Vagina (tissue), 2 donors: ENCODE measurements at regions not wholly inside any gene's neighbourhood (a gene's known extent, or its start where the extent isn't known, plus 50 kb on each side); places are given as distances from the start of the nearest gene placed in this dataset.

Experiments
- CTCF ChIP-seq, 3 experiments: fragments of 450-650 bp in 2 of 3; fragments of 200-600 bp in 1 of 3; sonication (generic) in 1 of 3; IDR thresholded peaks; one replicate each; pipeline ENCODE4 v1.5.1; 2017 to 2019; ENCODE audit warnings: antibody characterized with exemption in 3 of 3, mild to moderate bottlenecking in 2 of 3, moderate library complexity in 2 of 3
- POLR2A ChIP-seq, 2 donors: fragments of 450-650 bp; IDR thresholded peaks; one replicate each; pipeline ENCODE4 v1.6.1; 2017; ENCODE audit warnings: antibody characterized with exemption in 2 of 2, mild to moderate bottlenecking in 2 of 2, moderate library complexity in 2 of 2
- POLR2AphosphoS5 ChIP-seq, 2 donors: sonication (generic); formaldehyde crosslinking; IDR thresholded peaks; one replicate each; pipeline ENCODE4 v1.9.0; 2017; ENCODE audit warnings: antibody characterized with exemption in 2 of 2, mild to moderate bottlenecking in 2 of 2, low read depth in 1 of 2; ENCODE audit not compliant: insufficient read depth in 1 of 2

GRCh38 chr1:79117376-79117775 is 110.8 kb upstream of the ADGRL4 start:
- TF ChIP-seq CTCF (IDR thresholded peaks at IDR 0.05) (no peak), POLR2AphosphoS5 (IDR thresholded peaks at IDR 0.05; ENCODE audit: insufficient read depth in 1 of 2, low read depth in 1 of 2) (no peak), POLR2A (IDR thresholded peaks at IDR 0.05) (no peak)
